ENCODE measurements at regions not wholly inside any gene's neighbourhood (a gene's known extent, or its start where the extent isn't known, plus 50 kb on each side); places are given as distances from the start of the nearest gene placed in this dataset.

- WGBS, 2 donors = 67 to 72% methylated on average over 1 of the region's 1 CpG
- Histone ChIP-seq H3K27ac (no peak overlapping the region), H3K9me3 (no peaks in the 10 kb centered on the region), H3K27me3 (no peaks in the 10 kb centered on the region), H3K4me1 (no peaks in the 10 kb centered on the region), H3K4me3 (replicated peaks in 1 of 3) (no peak overlapping the region), H3K36me3 (no peaks in the 10 kb centered on the region)
- intact Hi-C loops (cut with DNase I) = no loop called here
- no peak for TF ChIP-seq POLR2A (IDR thresholded peaks at IDR 0.05)
- TF ChIP-seq, protein P1, sequence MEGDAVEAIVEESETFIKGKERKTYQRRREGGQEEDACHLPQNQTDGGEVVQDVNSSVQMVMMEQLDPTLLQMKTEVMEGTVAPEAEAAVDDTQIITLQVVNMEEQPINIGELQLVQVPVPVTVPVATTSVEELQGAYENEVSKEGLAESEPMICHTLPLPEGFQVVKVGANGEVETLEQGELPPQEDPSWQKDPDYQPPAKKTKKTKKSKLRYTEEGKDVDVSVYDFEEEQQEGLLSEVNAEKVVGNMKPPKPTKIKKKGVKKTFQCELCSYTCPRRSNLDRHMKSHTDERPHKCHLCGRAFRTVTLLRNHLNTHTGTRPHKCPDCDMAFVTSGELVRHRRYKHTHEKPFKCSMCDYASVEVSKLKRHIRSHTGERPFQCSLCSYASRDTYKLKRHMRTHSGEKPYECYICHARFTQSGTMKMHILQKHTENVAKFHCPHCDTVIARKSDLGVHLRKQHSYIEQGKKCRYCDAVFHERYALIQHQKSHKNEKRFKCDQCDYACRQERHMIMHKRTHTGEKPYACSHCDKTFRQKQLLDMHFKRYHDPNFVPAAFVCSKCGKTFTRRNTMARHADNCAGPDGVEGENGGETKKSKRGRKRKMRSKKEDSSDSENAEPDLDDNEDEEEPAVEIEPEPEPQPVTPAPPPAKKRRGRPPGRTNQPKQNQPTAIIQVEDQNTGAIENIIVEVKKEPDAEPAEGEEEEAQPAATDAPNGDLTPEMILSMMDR (IDR thresholded peaks at IDR 0.05) = no peak
- no peak for DNase-seq
Observed at GRCh38 chr16:55001931-55002330, 71.3 kb downstream of the IRX5 start.

GRCh38 chr16:55002419-55002818, 71.8 kb downstream of the IRX5 start:
- TF ChIP-seq, protein P1 (IDR thresholded peaks at IDR 0.05) = no peak
- no peak for TF ChIP-seq POLR2A (IDR thresholded peaks at IDR 0.05)
- intact Hi-C loops (cut with DNase I) = no loop called here
- H3K4me3 ChIP-seq (replicated peaks in 1 of 3) = no peak overlapping the region
- no peak for DNase-seq
- no peaks in the 10 kb centered on the region for H3K9me3 ChIP-seq
- no peaks in the 10 kb centered on the region for H3K27me3 ChIP-seq
- WGBS, 2 donors = 67 to 72% methylated on average over 5 of the region's 5 CpGs
- no peak overlapping the region for H3K27ac ChIP-seq
- H3K4me1 ChIP-seq = no peaks in the 10 kb centered on the region
- no peaks in the 10 kb centered on the region for H3K36me3 ChIP-seq

DNA sequence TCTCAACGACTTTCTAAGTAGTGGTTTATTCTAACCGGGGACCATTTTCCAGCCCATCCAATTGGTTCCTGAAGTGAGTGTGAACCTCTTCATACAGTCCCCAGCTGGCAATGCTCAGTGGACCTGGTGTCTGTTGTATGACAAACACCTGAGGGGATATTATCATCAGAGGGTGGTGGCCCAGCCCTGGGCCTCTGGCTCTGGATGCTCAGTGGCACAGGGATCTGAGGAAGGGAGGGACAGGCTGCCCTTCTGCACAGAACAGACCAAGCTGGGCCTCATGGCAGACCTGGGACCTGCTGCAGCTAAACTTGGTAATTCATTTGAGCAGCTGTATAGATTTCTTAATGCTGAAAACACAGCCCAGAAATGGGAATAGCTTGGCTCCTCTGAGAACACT, 72.6 kb downstream of the IRX5 start:
- Histone ChIP-seq H3K27ac (no peak overlapping the region), H3K4me1 (no peaks in the 10 kb centered on the region), H3K4me3 (replicated peaks in 1 of 3) (no peak overlapping the region), H3K36me3 (no peaks in the 10 kb centered on the region), H3K27me3 (no peaks in the 10 kb centered on the region), H3K9me3 (no peaks in the 10 kb centered on the region)
- DNase-seq = no peak
- 36 to 42% methylated on average over 2 of the region's 2 CpGs for WGBS, 2 donors
- no peak for TF ChIP-seq POLR2A (IDR thresholded peaks at IDR 0.05)
- TF ChIP-seq, protein P1 (IDR thresholded peaks at IDR 0.05) = no peak
- intact Hi-C loops (cut with DNase I) = no loop called here

DNA sequence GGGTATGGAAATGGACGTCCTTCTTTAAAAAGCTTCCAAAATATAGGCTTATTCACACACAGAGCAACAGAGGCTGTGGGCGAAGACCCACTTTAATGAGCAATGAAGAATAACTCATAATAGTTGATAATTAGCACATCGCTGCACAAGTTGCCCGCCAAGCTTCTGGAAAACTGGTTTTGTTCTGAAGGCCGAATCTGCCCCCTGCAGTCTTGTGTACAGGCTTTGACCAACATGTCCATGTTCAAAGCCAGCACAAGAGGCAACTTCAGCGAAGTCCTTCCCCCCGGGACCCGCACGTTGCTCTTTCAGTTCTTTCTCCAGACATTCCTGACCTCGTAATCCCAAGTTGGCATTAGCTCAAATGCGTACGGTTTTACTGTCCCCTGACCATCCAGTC, 73.3 kb downstream of the IRX5 start:
- no peak for DNase-seq
- Histone ChIP-seq H3K4me3 (replicated peaks in 1 of 3) (no peak overlapping the region), H3K36me3 (no peaks in the 10 kb centered on the region), H3K27ac (no peak overlapping the region), H3K9me3 (no peaks in the 10 kb centered on the region), H3K4me1 (no peaks in the 10 kb centered on the region), H3K27me3 (no peaks in the 10 kb centered on the region)
- WGBS, 2 donors = 86 to 90% methylated on average over 12 of the region's 12 CpGs
- intact Hi-C loops (cut with DNase I) = no loop called here
- no peak for TF ChIP-seq POLR2A (IDR thresholded peaks at IDR 0.05)
- TF ChIP-seq, protein P1 (IDR thresholded peaks at IDR 0.05) = no peak

DNA sequence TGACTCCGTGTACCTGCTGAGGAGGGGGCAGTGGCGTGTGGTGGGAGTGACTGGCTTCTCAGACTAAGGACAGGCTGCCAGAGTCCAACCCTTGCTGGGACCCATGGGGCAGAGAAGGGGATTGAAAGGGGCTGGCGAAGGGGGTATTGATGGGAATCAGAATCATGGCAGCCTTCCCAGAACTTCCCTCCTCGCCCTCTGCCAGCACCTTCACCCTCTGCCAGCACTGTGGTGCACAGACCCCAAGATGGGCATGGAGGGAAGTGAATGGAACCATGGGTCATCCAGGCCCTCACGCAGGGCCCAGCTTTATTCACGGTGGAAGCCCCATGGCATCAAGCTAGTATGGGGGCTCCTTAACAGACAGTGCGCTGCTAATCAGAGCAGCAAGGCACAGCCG, 76.8 kb downstream of the IRX5 start:
- H3K4me3 ChIP-seq (replicated peaks in 1 of 3) = no peak overlapping the region
- no peaks in the 10 kb centered on the region for H3K27me3 ChIP-seq
- no peak for DNase-seq
- intact Hi-C loops (cut with DNase I) = no loop called here
- no peak overlapping the region for H3K27ac ChIP-seq
- H3K9me3 ChIP-seq = no peaks in the 10 kb centered on the region
- 81 to 91% methylated on average over 6 to 8 of the region's 8 CpGs for whole genome bisulfite sequencing, 2 donors
- no peaks in the 10 kb centered on the region for H3K36me3 ChIP-seq
- no peaks in the 10 kb centered on the region for H3K4me1 ChIP-seq
- TF ChIP-seq POLR2A (IDR thresholded peaks at IDR 0.05) = no peak
- TF ChIP-seq, protein P1 (IDR thresholded peaks at IDR 0.05) = no peak
